ENCODE measurements at regions not wholly inside any gene's neighbourhood (a gene's known extent, or its start where the extent isn't known, plus 50 kb on each side); places are given as distances from the start of the nearest gene placed in this dataset.

DNA sequence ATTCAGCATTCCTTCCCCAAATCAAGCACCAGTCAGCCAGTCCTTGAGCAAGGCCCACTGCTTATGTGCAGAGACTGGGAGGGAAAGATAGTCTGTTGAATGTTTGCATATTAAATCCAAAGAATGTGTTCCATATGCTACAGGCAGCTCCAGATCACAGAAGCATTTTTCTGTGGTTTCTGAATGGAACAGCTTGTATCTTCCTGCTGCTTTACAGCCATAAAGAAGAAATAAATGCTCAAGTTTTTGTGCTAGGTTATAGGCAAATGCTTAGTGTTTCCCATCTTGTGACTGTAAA lies 310.3 kb downstream of the TRIM36 start:
- no peak for TF ChIP-seq EZH2 (IDR thresholded peaks at IDR 0.05; ENCODE audit: insufficient read depth, low read length)
- TF ChIP-seq, protein P1, sequence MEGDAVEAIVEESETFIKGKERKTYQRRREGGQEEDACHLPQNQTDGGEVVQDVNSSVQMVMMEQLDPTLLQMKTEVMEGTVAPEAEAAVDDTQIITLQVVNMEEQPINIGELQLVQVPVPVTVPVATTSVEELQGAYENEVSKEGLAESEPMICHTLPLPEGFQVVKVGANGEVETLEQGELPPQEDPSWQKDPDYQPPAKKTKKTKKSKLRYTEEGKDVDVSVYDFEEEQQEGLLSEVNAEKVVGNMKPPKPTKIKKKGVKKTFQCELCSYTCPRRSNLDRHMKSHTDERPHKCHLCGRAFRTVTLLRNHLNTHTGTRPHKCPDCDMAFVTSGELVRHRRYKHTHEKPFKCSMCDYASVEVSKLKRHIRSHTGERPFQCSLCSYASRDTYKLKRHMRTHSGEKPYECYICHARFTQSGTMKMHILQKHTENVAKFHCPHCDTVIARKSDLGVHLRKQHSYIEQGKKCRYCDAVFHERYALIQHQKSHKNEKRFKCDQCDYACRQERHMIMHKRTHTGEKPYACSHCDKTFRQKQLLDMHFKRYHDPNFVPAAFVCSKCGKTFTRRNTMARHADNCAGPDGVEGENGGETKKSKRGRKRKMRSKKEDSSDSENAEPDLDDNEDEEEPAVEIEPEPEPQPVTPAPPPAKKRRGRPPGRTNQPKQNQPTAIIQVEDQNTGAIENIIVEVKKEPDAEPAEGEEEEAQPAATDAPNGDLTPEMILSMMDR (IDR thresholded peaks at IDR 0.05; ENCODE audit: insufficient read depth, low read depth, low read length), result no peak

Data from astrocyte (in vitro differentiated cells and primary cell).